Posterior vena cava (tissue), 2 donors: ENCODE measurements at regions not wholly inside any gene's neighbourhood (a gene's known extent, or its start where the extent isn't known, plus 50 kb on each side); places are given as distances from the start of the nearest gene placed in this dataset.
A peak's percentile ranks its signal among the peaks of the same experiment; 100 is the strongest.
"Not testable (repeated sequence)": the region's sequence is repeated elsewhere in the genome, so short reads cannot be mapped to it uniquely, and the experiment has no call there.

Experiments used
- DNase-seq: peaks from one replicate; pipeline ENCODE4 v3.0.0-alpha.2; 2020; ENCODE audit warnings: low spot score
- intact Hi-C, 2 donors: fragments of 100-400 bp; cut with DNase I; formaldehyde crosslinking; loops; one replicate each; pipeline versions ENCODE4 v1.14.1 to v1.14.2; 2022 to 2023
- donor health status: DM: yes; HTN: yes; CAD: no.
- donor health status: DM: yes; HTN: yes; CAD: no.

GRCh38 chr16:22436823-22437652 lies 62.6 kb upstream of the CDR2 start:
- peak; percentile 94 for DNase-seq
- intact Hi-C loops: not testable (repeated sequence)

GRCh38 chr16:22436326-22436822 lies 62.0 kb upstream of the CDR2 start:
- DNase-seq, intact Hi-C loops: not testable (repeated sequence)

GRCh38 chr16:22431314-22431713 lies 56.9 kb upstream of the CDR2 start:
- intact Hi-C loops, DNase-seq: not testable (repeated sequence)

DNA sequence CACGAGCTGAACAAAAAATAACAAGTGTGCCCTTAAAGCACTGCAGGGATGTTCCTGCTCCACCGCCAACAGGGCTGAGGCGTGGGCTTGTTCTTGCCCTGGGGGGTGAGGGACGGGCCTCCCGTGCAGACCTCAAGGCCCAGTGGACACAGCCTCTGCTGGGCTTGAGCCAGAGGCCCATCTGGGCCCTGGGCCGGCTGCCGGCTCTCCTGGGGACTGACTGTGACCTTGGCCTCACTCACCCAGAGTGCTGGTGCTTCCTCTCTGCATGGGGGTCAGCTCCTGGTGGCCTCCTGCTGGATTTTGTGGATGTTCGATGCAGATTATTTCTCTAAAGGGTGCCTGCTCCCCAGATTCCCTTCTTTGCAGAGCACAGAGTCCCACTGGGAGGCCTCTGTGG lies 54.2 kb upstream of the CDR2 start:
- intact Hi-C loops: no loop called here
- no peak for DNase-seq

DNA sequence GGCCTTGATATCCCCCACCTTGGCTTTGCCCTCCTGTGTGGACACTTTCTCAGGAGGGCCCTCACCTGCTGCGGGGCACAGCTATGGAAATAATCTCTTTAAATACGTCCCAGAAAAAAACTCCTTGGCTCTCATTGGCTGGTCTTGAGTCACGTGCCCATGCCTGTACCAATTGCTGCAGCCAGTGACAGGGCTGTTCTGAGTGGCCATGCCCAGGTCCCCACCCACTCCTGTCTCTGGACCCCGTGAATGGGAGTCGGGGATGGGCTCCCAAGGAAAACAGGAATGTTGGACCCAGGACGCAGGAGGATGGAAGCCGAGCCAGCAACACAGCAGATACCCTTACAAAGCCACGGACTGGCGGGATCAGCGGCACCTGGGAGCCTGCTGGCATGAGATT lies 53.1 kb upstream of the CDR2 start:
- intact Hi-C loops: no loop called here
- DNase-seq: no peak

GRCh38 chr16:22425847-22426246 lies 51.4 kb upstream of the CDR2 start:
- no peak for DNase-seq
- intact Hi-C loops: no loop called here

- intact Hi-C loops: no loop called here
- DNase-seq: peak; percentile 83
Measured at GRCh38 chr16:22425036-22425801, 50.8 kb upstream of the CDR2 start.

GRCh38 chr16:22424161-22424937 lies 49.9 kb upstream of the CDR2 start:
- intact Hi-C loops: no loop called here
- DNase-seq: peak; percentile 86
